GM10248 (cell line): ENCODE measurements at regions not wholly inside any gene's neighbourhood (a gene's known extent, or its start where the extent isn't known, plus 50 kb on each side); places are given as distances from the start of the nearest gene placed in this dataset.

Experiments
- CTCF ChIA-PET: fragments of 300-600 bp; sonication (Branson Sonifier 250); formaldehyde crosslinking; extraction: SDS; loops from one replicate; lab custom pipeline; 2021; ENCODE audit warnings: antibody characterized with exemption; lab: Yijun Ruan, JAX
- POLR2A ChIA-PET: fragments of 350-650 bp; sonication (Branson Sonifier 250); formaldehyde crosslinking; extraction: SDS; loops from one replicate; lab custom pipeline; 2020; ENCODE audit warnings: antibody characterized with exemption; lab: Yijun Ruan, JAX
- DNase-seq: peaks from one replicate; pipeline ENCODE4 v3.0.0; 2012; ENCODE audit errors: extremely low spot score
- TF ChIP-seq, protein P1 (sequence below): IDR thresholded peaks from 2 replicates; pipeline ENCODE4 v1.5.1; 2012; ENCODE audit warnings: mild to moderate bottlenecking, low read depth; ENCODE audit errors: extremely low read depth, missing control alignments, control extremely low read depth

DNA sequence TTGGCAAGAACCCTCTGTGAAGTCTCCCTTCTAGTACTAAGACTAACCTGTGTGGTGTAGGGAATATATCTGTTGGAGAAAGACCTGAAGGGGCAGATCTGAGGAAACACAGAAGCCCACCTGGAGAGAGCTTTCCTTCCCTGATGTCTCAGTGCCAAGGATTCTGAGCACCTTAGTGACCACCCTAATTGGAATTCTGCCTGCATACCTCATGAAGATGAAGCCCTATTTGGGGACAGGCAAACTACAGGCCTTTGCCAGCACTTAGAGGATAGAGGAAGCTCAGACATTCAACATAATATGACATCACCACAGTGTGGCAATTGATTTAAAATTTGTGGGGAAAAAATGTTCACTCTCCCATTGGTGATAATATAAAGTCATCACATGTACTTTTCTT is 766.2 kb upstream of the KIRREL3 start:
- CTCF ChIA-PET: interaction anchor here (1.0 kb wide), 1 partner anchor 37 kb away, joined by 3 read pairs; no protein-coding TSS in a partner anchor
- POLR2A ChIA-PET: no interaction called here
- DNase-seq: no peak
- TF ChIP-seq, protein P1, sequence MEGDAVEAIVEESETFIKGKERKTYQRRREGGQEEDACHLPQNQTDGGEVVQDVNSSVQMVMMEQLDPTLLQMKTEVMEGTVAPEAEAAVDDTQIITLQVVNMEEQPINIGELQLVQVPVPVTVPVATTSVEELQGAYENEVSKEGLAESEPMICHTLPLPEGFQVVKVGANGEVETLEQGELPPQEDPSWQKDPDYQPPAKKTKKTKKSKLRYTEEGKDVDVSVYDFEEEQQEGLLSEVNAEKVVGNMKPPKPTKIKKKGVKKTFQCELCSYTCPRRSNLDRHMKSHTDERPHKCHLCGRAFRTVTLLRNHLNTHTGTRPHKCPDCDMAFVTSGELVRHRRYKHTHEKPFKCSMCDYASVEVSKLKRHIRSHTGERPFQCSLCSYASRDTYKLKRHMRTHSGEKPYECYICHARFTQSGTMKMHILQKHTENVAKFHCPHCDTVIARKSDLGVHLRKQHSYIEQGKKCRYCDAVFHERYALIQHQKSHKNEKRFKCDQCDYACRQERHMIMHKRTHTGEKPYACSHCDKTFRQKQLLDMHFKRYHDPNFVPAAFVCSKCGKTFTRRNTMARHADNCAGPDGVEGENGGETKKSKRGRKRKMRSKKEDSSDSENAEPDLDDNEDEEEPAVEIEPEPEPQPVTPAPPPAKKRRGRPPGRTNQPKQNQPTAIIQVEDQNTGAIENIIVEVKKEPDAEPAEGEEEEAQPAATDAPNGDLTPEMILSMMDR: no peak

DNA sequence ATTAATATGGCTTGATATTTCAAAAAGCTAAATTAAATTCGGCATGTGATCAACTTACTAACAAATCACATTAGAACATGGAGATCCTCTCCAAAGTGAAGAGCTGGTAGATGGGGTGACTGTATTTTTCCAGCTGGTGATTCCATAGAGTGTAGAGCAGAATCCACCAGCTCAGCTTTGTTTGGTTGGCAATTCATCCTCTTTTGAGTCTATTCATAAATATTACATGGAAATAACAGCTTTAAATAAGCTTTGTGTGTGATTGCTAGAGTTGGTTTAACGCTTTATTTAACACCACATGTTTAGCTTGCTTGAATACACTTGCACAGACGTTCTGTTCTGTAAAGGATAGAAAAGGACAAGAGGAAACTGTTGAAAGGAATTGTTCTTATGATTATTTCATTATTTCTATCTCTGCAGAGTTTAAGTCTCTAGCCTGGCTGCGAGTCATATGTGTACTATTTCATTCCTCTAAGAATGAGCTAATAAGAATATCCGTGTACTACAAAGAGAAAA is 738.3 kb upstream of the KIRREL3 start:
- POLR2A ChIA-PET: no interaction called here
- CTCF ChIA-PET: interaction anchor here (1.2 kb wide), 1 partner anchor 10 kb away, joined by 3 read pairs; no protein-coding TSS in a partner anchor

DNA sequence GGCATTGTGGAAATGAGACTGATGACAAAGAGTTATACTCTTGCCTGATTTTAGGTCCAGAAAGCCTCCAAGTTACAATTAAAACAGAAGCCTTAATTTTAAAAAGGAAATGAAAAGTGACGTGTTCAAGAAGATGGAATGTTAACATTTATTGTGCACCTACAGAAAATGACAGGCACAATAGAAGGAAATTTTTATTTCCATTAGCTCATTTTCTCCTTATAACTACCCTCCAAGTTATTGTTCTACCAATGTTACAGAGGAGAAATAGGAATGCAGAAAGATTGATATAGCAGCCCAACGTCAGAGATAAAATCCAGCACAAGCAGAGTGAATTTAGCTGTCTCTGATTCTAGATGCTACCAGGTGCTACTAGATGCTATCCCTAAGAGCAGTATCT is 736.9 kb upstream of the KIRREL3 start:
- ChIA-PET CTCF (interaction anchor here (1.9 kb wide), 1 partner anchor 11 kb away, joined by 5 read pairs; no protein-coding TSS in a partner anchor), POLR2A (no interaction called here)
- TF ChIP-seq, protein P1: no peak
- no peak for DNase-seq

More for the DNA sequence above, 738.3 kb upstream of the KIRREL3 start:
- DNase-seq: no peak
- TF ChIP-seq, protein P1: no peak

DNA sequence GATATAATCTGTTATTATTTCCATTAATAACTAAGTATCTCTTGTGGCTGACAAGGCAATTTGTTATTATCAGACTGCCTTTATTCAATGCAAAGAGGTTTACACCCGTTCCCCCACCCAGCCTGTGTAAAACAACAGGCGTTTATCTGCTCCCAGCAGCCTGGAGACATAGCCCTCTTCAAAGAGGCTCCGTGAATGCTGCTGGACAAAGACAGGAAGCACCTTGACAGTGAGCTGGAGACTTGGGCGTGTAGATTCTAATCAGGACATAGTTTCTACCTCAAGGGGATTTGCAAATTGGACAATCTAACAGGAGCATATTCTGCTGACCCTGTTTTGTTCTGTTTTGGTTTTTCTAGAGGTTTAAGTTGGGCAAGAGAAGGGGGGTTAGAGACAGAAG is 733.0 kb upstream of the KIRREL3 start:
- no peak for DNase-seq
- ChIA-PET POLR2A (no interaction called here), CTCF (no interaction called here)
- TF ChIP-seq, protein P1: no peak

DNA sequence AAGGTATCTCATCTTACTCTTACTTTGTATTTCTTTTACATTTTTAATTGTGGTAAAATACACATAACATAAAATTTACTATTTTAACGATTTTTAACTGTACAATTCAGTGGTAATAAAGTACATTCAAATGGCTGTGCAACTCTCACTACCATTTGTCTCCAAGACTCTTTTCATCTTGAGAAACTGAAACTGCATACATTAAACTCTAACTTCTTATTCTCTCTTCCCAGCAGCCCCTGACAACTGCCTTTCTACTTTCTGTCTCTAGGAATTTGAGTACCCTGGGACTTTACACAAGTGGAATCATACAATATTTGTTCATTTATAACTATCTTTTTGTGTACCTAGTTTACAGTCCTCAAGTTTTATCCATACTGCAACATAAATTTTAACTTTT is 725.8 kb upstream of the KIRREL3 start:
- POLR2A ChIA-PET: no interaction called here
- CTCF ChIA-PET: interaction anchor here (1.0 to 1.1 kb wide), 2 partner anchors 11 to 16 kb away, joined by 3 to 5 read pairs; no protein-coding TSS in a partner anchor
- TF ChIP-seq, protein P1: no peak
- DNase-seq: no peak

- CTCF ChIA-PET: interaction anchor here (1.1 kb wide), 1 partner anchor 13 kb away, joined by 3 read pairs; no protein-coding TSS in a partner anchor
- POLR2A ChIA-PET: no interaction called here
- DNase-seq: no peak
- TF ChIP-seq, protein P1: no peak
Measured at GRCh38 chr11:127723714-127724113, 723.1 kb upstream of the KIRREL3 start.
